SK-N-SH (cell line): ENCODE measurements at regions not wholly inside any gene's neighbourhood (a gene's known extent, or its start where the extent isn't known, plus 50 kb on each side); places are given as distances from the start of the nearest gene placed in this dataset.

Source experiments
- ELF1 ChIP-seq: IDR thresholded peaks from 2 replicates; pipeline ENCODE4 v1.4.0; 2012
- EP300 ChIP-seq, 2 experiments: IDR thresholded peaks; 2 replicates each; pipeline versions ENCODE4 v1.4.0 to v1.6.1; 2012; ENCODE audit warnings: borderline replicate concordance in 1 of 2, low read depth in 1 of 2, low read length in 1 of 2
- EZH2phosphoT487 ChIP-seq: fragments of 200-600 bp; sonication (generic); IDR thresholded peaks from 2 replicates; pipeline ENCODE4 v1.6.1; 2017; ENCODE audit warnings: low read depth, mixed run types, mild to moderate bottlenecking, antibody characterized with exemption, moderate library complexity, borderline replicate concordance
- JUND ChIP-seq: IDR thresholded peaks from 2 replicates; pipeline ENCODE4 v1.4.0; 2012
- MXI1 ChIP-seq: IDR thresholded peaks from 2 replicates; pipeline ENCODE4 v1.6.1; 2012; ENCODE audit warnings: mild to moderate bottlenecking, low read depth, low read length, improper control_type of control experiment
- NRF1 ChIP-seq: IDR thresholded peaks from 2 replicates; pipeline ENCODE4 v1.6.1; 2012; ENCODE audit warnings: low read depth, mild to moderate bottlenecking, low read length
- POLR2AphosphoS5 ChIP-seq: IDR thresholded peaks from 2 replicates; pipeline ENCODE4 v1.6.1; 2012; ENCODE audit warnings: low read depth, low read length
- RCOR1 ChIP-seq: fragments of 150-350 bp; IDR thresholded peaks from 2 replicates; pipeline ENCODE4 v1.6.1; 2017; ENCODE audit warnings: antibody characterized with exemption, low read length
- SMC3 ChIP-seq: IDR thresholded peaks from 2 replicates; pipeline ENCODE4 v1.6.1; 2012; ENCODE audit warnings: low read depth, low read length, improper control_type of control experiment
- TEAD4 ChIP-seq: IDR thresholded peaks from 2 replicates; pipeline ENCODE4 v1.4.0; 2012; ENCODE audit warnings: mild to moderate bottlenecking, borderline replicate concordance; ENCODE audit not compliant: insufficient read depth
- TF ChIP-seq, protein P1 (sequence below): fragments of 200-600 bp; sonication (generic); IDR thresholded peaks from 2 replicates; pipeline ENCODE4 v1.6.1; 2017; ENCODE audit warnings: antibody characterized with exemption, mild to moderate bottlenecking, moderate library complexity
- TF ChIP-seq, protein P2 (sequence below): fragments of 150-350 bp; IDR thresholded peaks from 2 replicates; pipeline ENCODE4 v1.6.1; 2016; ENCODE audit warnings: mild to moderate bottlenecking, low read depth, low read length

- TF ChIP-seq, protein P1, sequence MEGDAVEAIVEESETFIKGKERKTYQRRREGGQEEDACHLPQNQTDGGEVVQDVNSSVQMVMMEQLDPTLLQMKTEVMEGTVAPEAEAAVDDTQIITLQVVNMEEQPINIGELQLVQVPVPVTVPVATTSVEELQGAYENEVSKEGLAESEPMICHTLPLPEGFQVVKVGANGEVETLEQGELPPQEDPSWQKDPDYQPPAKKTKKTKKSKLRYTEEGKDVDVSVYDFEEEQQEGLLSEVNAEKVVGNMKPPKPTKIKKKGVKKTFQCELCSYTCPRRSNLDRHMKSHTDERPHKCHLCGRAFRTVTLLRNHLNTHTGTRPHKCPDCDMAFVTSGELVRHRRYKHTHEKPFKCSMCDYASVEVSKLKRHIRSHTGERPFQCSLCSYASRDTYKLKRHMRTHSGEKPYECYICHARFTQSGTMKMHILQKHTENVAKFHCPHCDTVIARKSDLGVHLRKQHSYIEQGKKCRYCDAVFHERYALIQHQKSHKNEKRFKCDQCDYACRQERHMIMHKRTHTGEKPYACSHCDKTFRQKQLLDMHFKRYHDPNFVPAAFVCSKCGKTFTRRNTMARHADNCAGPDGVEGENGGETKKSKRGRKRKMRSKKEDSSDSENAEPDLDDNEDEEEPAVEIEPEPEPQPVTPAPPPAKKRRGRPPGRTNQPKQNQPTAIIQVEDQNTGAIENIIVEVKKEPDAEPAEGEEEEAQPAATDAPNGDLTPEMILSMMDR = no peak
- TF ChIP-seq POLR2AphosphoS5 = no peak
- TF ChIP-seq EZH2phosphoT487 = no peak
- TF ChIP-seq ELF1 = no peak
- no peak for TF ChIP-seq JUND
- TF ChIP-seq TEAD4 = no peak
- TF ChIP-seq SMC3 = no peak
- no peak for TF ChIP-seq RCOR1
- TF ChIP-seq NRF1 = no peak
- TF ChIP-seq, protein P2, sequence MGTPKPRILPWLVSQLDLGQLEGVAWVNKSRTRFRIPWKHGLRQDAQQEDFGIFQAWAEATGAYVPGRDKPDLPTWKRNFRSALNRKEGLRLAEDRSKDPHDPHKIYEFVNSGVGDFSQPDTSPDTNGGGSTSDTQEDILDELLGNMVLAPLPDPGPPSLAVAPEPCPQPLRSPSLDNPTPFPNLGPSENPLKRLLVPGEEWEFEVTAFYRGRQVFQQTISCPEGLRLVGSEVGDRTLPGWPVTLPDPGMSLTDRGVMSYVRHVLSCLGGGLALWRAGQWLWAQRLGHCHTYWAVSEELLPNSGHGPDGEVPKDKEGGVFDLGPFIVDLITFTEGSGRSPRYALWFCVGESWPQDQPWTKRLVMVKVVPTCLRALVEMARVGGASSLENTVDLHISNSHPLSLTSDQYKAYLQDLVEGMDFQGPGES = no peak
- TF ChIP-seq MXI1 = no peak
- no peak for TF ChIP-seq EP300 (IDR thresholded peaks at IDR 0.05; ENCODE audit: borderline replicate concordance in 1 of 2, low read depth in 1 of 2, low read length in 1 of 2)
Observed at GRCh38 chr12:91880528-91880927, 265.1 kb downstream of the BTG1 start.
